ENCODE measurements at regions not wholly inside any gene's neighbourhood (a gene's known extent, or its start where the extent isn't known, plus 50 kb on each side); places are given as distances from the start of the nearest gene placed in this dataset.

- TF ChIP-seq, protein P1, sequence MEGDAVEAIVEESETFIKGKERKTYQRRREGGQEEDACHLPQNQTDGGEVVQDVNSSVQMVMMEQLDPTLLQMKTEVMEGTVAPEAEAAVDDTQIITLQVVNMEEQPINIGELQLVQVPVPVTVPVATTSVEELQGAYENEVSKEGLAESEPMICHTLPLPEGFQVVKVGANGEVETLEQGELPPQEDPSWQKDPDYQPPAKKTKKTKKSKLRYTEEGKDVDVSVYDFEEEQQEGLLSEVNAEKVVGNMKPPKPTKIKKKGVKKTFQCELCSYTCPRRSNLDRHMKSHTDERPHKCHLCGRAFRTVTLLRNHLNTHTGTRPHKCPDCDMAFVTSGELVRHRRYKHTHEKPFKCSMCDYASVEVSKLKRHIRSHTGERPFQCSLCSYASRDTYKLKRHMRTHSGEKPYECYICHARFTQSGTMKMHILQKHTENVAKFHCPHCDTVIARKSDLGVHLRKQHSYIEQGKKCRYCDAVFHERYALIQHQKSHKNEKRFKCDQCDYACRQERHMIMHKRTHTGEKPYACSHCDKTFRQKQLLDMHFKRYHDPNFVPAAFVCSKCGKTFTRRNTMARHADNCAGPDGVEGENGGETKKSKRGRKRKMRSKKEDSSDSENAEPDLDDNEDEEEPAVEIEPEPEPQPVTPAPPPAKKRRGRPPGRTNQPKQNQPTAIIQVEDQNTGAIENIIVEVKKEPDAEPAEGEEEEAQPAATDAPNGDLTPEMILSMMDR (conservative IDR thresholded peaks at IDR 0.05 in 1 of 2, IDR thresholded peaks at IDR 0.05 in 1 of 2; ENCODE audit: extremely low read depth in 1 of 2, insufficient read depth in 1 of 2, low read depth in 1 of 2, low read length in 2 of 2) = no peak
- no peak for TF ChIP-seq EZH2 (IDR thresholded peaks at IDR 0.05; ENCODE audit: borderline replicate concordance, low read length)
Measured at GRCh38 chr6:87951751-87952150, 95.9 kb upstream of the SPACA1 start.
